HL-60 (cell line): ENCODE measurements at regions not wholly inside any gene's neighbourhood (a gene's known extent, or its start where the extent isn't known, plus 50 kb on each side); places are given as distances from the start of the nearest gene placed in this dataset.

Experiments used
- CTCF ChIP-seq: IDR thresholded peaks from one replicate; pipeline ENCODE4 v1.5.1; 2011; ENCODE audit warnings: low read length, control low read depth, inconsistent platforms; ENCODE audit not compliant: insufficient read depth
- GABPA ChIP-seq: IDR thresholded peaks from 2 replicates; pipeline ENCODE4 v1.6.1; 2012; ENCODE audit warnings: low read depth
- POLR2AphosphoS5 ChIP-seq: IDR thresholded peaks from 2 replicates; pipeline ENCODE4 v1.6.1; 2012; ENCODE audit warnings: low read depth
- REST ChIP-seq: IDR thresholded peaks from 2 replicates; pipeline ENCODE4 v1.6.1; 2012; ENCODE audit warnings: low read depth; ENCODE audit not compliant: insufficient replicate concordance

GRCh38 chr11:134940441-134941126, 528.5 kb upstream of the B3GAT1 start:
- TF ChIP-seq POLR2AphosphoS5 (no peak), CTCF (no peak), GABPA (no peak), REST (no peak)
